LNCAP (cell line): ENCODE measurements at regions not wholly inside any gene's neighbourhood (a gene's known extent, or its start where the extent isn't known, plus 50 kb on each side); places are given as distances from the start of the nearest gene placed in this dataset.

ENCODE experiments used
- CTCF ChIP-seq: fragments of 450-650 bp; IDR thresholded peaks from 2 replicates; pipeline ENCODE4 v1.5.1; 2017; ENCODE audit warnings: mild to moderate bottlenecking

- TF ChIP-seq CTCF, result no peak
Measured at GRCh38 chr3:74564560-74564959, 49.9 kb downstream of the CNTN3 start.

- TF ChIP-seq CTCF, result no peak
Measured at GRCh38 chr3:74562558-74563269, 51.7 kb downstream of the CNTN3 start.

- TF ChIP-seq CTCF, result no peak
Measured at GRCh38 chr3:74561881-74562280, 52.6 kb downstream of the CNTN3 start.

GRCh38 chr3:74559261-74559660, 55.2 kb downstream of the CNTN3 start:
- TF ChIP-seq CTCF, result no peak; the same call in 1 of the 2 replicates

- no peak for TF ChIP-seq CTCF
Measured at GRCh38 chr3:74550686-74551085, 63.8 kb downstream of the CNTN3 start.

- no peak for TF ChIP-seq CTCF
Measured at GRCh38 chr3:74546426-74546825, 68.0 kb downstream of the CNTN3 start.

GRCh38 chr3:74542441-74542840, 72.0 kb downstream of the CNTN3 start:
- no peak for TF ChIP-seq CTCF

- no peak for TF ChIP-seq CTCF
Measured at GRCh38 chr3:74539876-74540275, 74.6 kb downstream of the CNTN3 start.
